ENCODE measurements at regions not wholly inside any gene's neighbourhood (a gene's known extent, or its start where the extent isn't known, plus 50 kb on each side); places are given as distances from the start of the nearest gene placed in this dataset.
"Not testable (repeated sequence)": the region's sequence is repeated elsewhere in the genome, so short reads cannot be mapped to it uniquely, and the experiment has no call there.

GRCh38 chr1:159641221-159641620 lies 53.6 kb downstream of the APCS start:
- DNase-seq (ENCODE audit: low read depth): no peak

- no peak for DNase-seq (ENCODE audit: low read depth)
Observed at GRCh38 chr1:159646687-159647086, 59.1 kb downstream of the APCS start.

GRCh38 chr1:159647616-159648015 lies 60.0 kb downstream of the APCS start:
- DNase-seq (ENCODE audit: low read depth): peak; percentile 70

- DNase-seq (ENCODE audit: low read depth): peak; percentile 17
Observed at GRCh38 chr1:159652506-159652905, 61.9 kb downstream of the CRP start.

- peak; percentile 23 for DNase-seq (ENCODE audit: low read depth)
Observed at GRCh38 chr1:159653201-159653600, 61.2 kb downstream of the CRP start.

- DNase-seq (ENCODE audit: low read depth): not testable (repeated sequence)
Observed at GRCh38 chr1:159657477-159657876, 56.9 kb downstream of the CRP start.
